Osteocyte (in vitro differentiated cells): ENCODE measurements at regions not wholly inside any gene's neighbourhood (a gene's known extent, or its start where the extent isn't known, plus 50 kb on each side); places are given as distances from the start of the nearest gene placed in this dataset.

Source experiments
- DNase-seq: peaks from one replicate; pipeline ENCODE4 v3.0.0; 2021; ENCODE audit warnings: mixed read lengths; ENCODE audit not compliant: unreplicated experiment; ENCODE audit errors: extremely low spot score
- H3K27ac Mint-ChIP-seq: one replicate; pipeline ENCODE4 v1.8.0; 2021; ENCODE audit warnings: mild to moderate bottlenecking, mixed read lengths; ENCODE audit not compliant: unreplicated experiment
- H3K27me3 Mint-ChIP-seq: one replicate; pipeline ENCODE4 v1.8.0; 2021; ENCODE audit warnings: mixed read lengths; ENCODE audit not compliant: unreplicated experiment
- H3K36me3 Mint-ChIP-seq: one replicate; pipeline ENCODE4 v1.8.0; 2021; ENCODE audit warnings: mixed read lengths; ENCODE audit not compliant: unreplicated experiment
- H3K4me1 Mint-ChIP-seq: one replicate; pipeline ENCODE4 v1.8.0; 2021; ENCODE audit warnings: mixed read lengths; ENCODE audit not compliant: unreplicated experiment
- H3K4me3 Mint-ChIP-seq: one replicate; pipeline ENCODE4 v1.8.0; 2021; ENCODE audit warnings: mild to moderate bottlenecking, moderate library complexity, mixed read lengths; ENCODE audit not compliant: unreplicated experiment
- H3K9me3 Mint-ChIP-seq: one replicate; pipeline ENCODE4 v1.8.0; 2021; ENCODE audit warnings: mixed read lengths; ENCODE audit not compliant: unreplicated experiment
- TF ChIP-seq, protein P1 (sequence below): fragments of 200-600 bp; sonication (generic); IDR thresholded peaks from 2 replicates; pipeline ENCODE4 v1.5.0; 2021; ENCODE audit warnings: antibody characterized with exemption, mild to moderate bottlenecking, moderate library complexity

DNA sequence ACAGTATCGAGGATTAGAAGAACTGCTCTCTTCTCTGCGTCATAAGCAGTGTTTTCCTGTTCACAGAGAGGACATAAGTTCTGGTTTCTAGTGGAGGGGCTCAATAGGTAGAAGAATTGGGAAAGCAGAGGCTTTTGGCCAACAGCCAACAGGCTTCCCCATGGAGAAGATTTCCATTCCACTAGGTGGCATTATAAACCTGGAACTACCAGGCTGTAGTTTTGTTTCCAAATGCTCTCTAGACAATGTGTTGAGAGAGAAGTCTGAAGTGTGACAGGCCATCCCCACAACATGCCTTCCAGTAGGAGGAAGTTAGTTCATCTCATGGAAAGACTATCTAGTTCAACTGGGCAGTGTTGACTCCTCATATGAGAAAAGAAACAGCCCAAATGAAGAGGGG, 63.8 kb upstream of the ANXA10 start:
- Mint-ChIP-seq H3K27ac (no peak overlapping the region), H3K4me1 (no peaks in the 10 kb centered on the region), H3K9me3 (peaks cover 6% of the 10 kb centered on the region), H3K27me3 (peaks cover 3% of the 10 kb centered on the region), H3K36me3 (no peaks in the 10 kb centered on the region), H3K4me3 (no peak overlapping the region)
- TF ChIP-seq, protein P1, sequence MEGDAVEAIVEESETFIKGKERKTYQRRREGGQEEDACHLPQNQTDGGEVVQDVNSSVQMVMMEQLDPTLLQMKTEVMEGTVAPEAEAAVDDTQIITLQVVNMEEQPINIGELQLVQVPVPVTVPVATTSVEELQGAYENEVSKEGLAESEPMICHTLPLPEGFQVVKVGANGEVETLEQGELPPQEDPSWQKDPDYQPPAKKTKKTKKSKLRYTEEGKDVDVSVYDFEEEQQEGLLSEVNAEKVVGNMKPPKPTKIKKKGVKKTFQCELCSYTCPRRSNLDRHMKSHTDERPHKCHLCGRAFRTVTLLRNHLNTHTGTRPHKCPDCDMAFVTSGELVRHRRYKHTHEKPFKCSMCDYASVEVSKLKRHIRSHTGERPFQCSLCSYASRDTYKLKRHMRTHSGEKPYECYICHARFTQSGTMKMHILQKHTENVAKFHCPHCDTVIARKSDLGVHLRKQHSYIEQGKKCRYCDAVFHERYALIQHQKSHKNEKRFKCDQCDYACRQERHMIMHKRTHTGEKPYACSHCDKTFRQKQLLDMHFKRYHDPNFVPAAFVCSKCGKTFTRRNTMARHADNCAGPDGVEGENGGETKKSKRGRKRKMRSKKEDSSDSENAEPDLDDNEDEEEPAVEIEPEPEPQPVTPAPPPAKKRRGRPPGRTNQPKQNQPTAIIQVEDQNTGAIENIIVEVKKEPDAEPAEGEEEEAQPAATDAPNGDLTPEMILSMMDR: no peak
- DNase-seq: no peak

DNA sequence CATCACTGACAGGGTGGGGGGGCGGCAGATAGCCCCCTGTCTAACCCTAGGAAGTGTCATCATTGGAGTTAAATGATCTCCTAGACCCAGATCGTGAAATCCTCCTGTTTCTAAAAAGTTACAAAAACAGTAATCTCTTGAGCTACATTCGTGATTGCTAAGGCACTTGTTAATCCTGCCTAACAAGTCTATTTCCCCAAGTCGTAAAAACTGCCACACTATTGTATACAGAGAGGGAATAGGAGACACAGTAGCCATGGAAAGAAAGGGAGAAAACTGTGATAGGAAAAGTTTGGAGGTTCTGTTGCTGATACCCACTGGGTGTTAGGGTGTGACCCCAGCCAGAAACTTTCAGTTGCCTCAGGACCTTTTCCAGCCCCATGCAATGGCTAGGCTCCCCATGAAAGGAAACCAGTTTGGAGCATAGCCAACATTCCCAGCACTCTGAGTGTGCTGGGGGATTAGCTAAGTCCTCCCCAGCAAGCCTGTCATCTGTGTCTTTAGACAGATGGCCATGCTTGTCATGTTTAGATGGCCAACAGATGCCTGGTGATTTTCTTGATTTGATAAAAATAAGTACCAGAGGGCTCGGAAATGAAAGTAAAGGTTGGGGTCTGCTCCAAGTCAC, 63.3 kb upstream of the ANXA10 start:
- TF ChIP-seq, protein P1: no peak
- H3K9me3 Mint-ChIP-seq: peaks cover 6% of the 10 kb centered on the region

DNA sequence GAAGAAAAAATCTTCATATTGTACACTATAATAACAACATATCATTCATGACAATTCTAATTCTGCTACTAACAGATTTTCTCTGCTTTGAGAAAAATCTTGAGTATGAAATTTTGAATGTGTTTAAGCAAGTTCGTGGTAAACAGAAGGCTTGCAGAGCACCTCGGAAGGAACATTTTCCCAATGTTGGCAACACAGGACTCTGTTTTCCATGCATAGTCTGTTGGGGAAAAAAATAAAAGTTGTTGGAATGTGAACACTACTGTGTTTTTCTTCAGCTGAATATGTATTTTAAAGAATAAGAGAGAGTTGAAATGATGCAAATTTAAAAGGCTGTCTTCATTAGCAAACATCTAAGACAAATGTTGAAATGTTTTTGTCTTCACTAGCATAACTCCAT, 54.7 kb upstream of the ANXA10 start:
- no peak overlapping the region for H3K27ac Mint-ChIP-seq
- no peak for DNase-seq
- H3K27me3 Mint-ChIP-seq: peaks cover 24% of the 10 kb centered on the region
- no peaks in the 10 kb centered on the region for H3K9me3 Mint-ChIP-seq
- H3K4me3 Mint-ChIP-seq: no peak overlapping the region
- H3K4me1 Mint-ChIP-seq: no peaks in the 10 kb centered on the region
- TF ChIP-seq, protein P1: no peak
- H3K36me3 Mint-ChIP-seq: no peaks in the 10 kb centered on the region

More for the DNA sequence above, 63.3 kb upstream of the ANXA10 start:
- H3K27me3 Mint-ChIP-seq: peaks cover 3% of the 10 kb centered on the region
- no peaks in the 10 kb centered on the region for H3K4me1 Mint-ChIP-seq
- H3K36me3 Mint-ChIP-seq: no peaks in the 10 kb centered on the region
- no peak overlapping the region for H3K27ac Mint-ChIP-seq
- no peak overlapping the region for H3K4me3 Mint-ChIP-seq
- DNase-seq: no peak

DNA sequence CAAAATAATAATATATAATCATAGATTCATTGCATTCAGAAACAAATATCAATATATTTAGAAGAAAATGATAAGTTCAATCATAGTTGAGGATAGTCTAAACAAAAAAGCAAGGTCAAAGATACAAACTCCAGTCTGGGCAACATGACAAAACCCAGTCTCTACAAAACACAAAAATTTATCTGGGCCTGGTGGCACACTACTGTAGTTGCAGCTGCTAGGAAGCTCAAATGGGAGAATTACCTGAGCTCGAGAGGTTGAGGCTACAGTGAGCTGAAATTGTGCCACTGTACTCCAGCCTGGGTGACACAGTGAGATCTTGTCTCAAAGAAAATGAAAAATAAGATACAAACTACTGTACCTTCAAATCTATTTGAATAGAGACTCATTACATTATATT, 52.7 kb upstream of the ANXA10 start:
- H3K4me1 Mint-ChIP-seq: no peaks in the 10 kb centered on the region
- TF ChIP-seq, protein P1: no peak
- H3K27ac Mint-ChIP-seq: no peak overlapping the region
- no peak overlapping the region for H3K4me3 Mint-ChIP-seq
- no peak for DNase-seq
- H3K36me3 Mint-ChIP-seq: no peaks in the 10 kb centered on the region
- H3K9me3 Mint-ChIP-seq: no peaks in the 10 kb centered on the region
- H3K27me3 Mint-ChIP-seq: peaks cover 22% of the 10 kb centered on the region
